ENCODE measurements at regions not wholly inside any gene's neighbourhood (a gene's known extent, or its start where the extent isn't known, plus 50 kb on each side); places are given as distances from the start of the nearest gene placed in this dataset.

GRCh38 chr7:25035274-25035673 lies 55.3 kb upstream of the OSBPL3 start:
- no peak for TF ChIP-seq POLR2A (IDR thresholded peaks at IDR 0.05; ENCODE audit: low read length)
- no peak for TF ChIP-seq GATA1 (IDR thresholded peaks at IDR 0.05; ENCODE audit: low read depth, low read length)
